Right lobe of liver (tissue), 4 donors: ENCODE measurements at regions not wholly inside any gene's neighbourhood (a gene's known extent, or its start where the extent isn't known, plus 50 kb on each side); places are given as distances from the start of the nearest gene placed in this dataset.
A peak's percentile ranks its signal among the peaks of the same experiment; 100 is the strongest.

ENCODE experiments used
- CTCF ChIP-seq, 4 donors: fragments of 200-600 bp in 3 of 4; fragments of 450-650 bp in 1 of 4; IDR thresholded peaks; one replicate each; pipeline versions ENCODE4 v1.5.1 to v1.8.0; 2016 to 2022; ENCODE audit warnings: antibody characterized with exemption in 4 of 4, mild to moderate bottlenecking in 2 of 4
- POLR2A ChIP-seq: fragments of 450-650 bp; IDR thresholded peaks from one replicate; pipeline ENCODE4 v1.6.1; 2017; ENCODE audit warnings: antibody characterized with exemption, mild to moderate bottlenecking
- donor health status: DM: no; HTN: no; CAD: no.
- donor health status: DM: no; HTN: no; CAD: no.
- donor health status: DM: no; HTN: yes; CAD: no.

GRCh38 chr4:154119317-154119716 is 330.4 kb upstream of the SFRP2 start:
- peak in 2 of 4 donors; percentile 16 to 28 for TF ChIP-seq CTCF (IDR thresholded peaks at IDR 0.05)
- no peak for TF ChIP-seq POLR2A
